Testis (tissue), 2 donors: ENCODE measurements at regions not wholly inside any gene's neighbourhood (a gene's known extent, or its start where the extent isn't known, plus 50 kb on each side); places are given as distances from the start of the nearest gene placed in this dataset.

Experiments used
- DNase-seq: peaks from one replicate; pipeline ENCODE4 v3.0.0-alpha.2; 2019
- H3K27ac ChIP-seq, 2 donors: fragments of 200-600 bp; sonication (generic); one replicate each; pipeline ENCODE4 v1.5.1; 2019
- H3K27me3 ChIP-seq: fragments of 200-600 bp; sonication (generic); one replicate; pipeline ENCODE4 v1.5.1; 2019
- H3K36me3 ChIP-seq: fragments of 200-600 bp; sonication (generic); one replicate; pipeline ENCODE4 v1.5.1; 2017; ENCODE audit warnings: low read depth; ENCODE audit errors: missing control alignments
- H3K4me1 ChIP-seq: fragments of 200-600 bp; sonication (generic); one replicate; pipeline ENCODE4 v1.5.1; 2019
- H3K4me3 ChIP-seq, 2 donors: fragments of 200-600 bp; sonication (generic); one replicate each; pipeline ENCODE4 v1.5.1; 2017 to 2019
- H3K9me3 ChIP-seq: fragments of 200-600 bp; sonication (generic); one replicate; pipeline ENCODE4 v1.5.1; 2017
- CTCF ChIP-seq, 3 experiments: fragments of 450-650 bp in 2 of 3; fragments of 200-600 bp in 1 of 3; sonication (generic) in 1 of 3; IDR thresholded peaks; one replicate each; pipeline ENCODE4 v1.5.1; 2016 to 2019; ENCODE audit warnings: antibody characterized with exemption in 3 of 3, mild to moderate bottlenecking in 2 of 3, moderate library complexity in 1 of 3
- POLR2A ChIP-seq: fragments of 450-650 bp; IDR thresholded peaks from one replicate; pipeline ENCODE4 v1.6.1; 2017; ENCODE audit warnings: antibody characterized with exemption, mild to moderate bottlenecking, moderate library complexity
- WGBS, 2 donors: methylation state at CpG; one replicate each; pipeline ENCODE4 v1.1.5; 2018; 5-methylcytosine and 5-hydroxymethylcytosine counted together
- intact Hi-C: fragments of 100-400 bp; cut with DNase I; formaldehyde crosslinking; loops from one replicate; pipeline ENCODE4 v1.15.1; 2023; ENCODE audit warnings: low total_unique reads

GRCh38 chr1:209316929-209317328 is 266.6 kb upstream of the CAMK1G start:
- no peak for DNase-seq
- Histone ChIP-seq H3K4me3 (no peak overlapping the region), H3K4me1 (no peaks in the 10 kb centered on the region), H3K9me3 (no peaks in the 10 kb centered on the region), H3K36me3 (no peaks in the 10 kb centered on the region), H3K27me3 (no peaks in the 10 kb centered on the region), H3K27ac (no peak overlapping the region)
- TF ChIP-seq CTCF (IDR thresholded peaks at IDR 0.05), result no peak
- intact Hi-C loops, result no loop called here

- DNase-seq, result no peak
- TF ChIP-seq CTCF (IDR thresholded peaks at IDR 0.05) (no peak), POLR2A (no peak)
Measured at GRCh38 chr1:209318181-209319056, 265.1 kb upstream of the CAMK1G start.

GRCh38 chr1:209319057-209319432 is 264.5 kb upstream of the CAMK1G start:
- H3K4me3 ChIP-seq, result no peak overlapping the region
- DNase-seq, result no peak
- H3K27me3 ChIP-seq, result no peaks in the 10 kb centered on the region
- no peaks in the 10 kb centered on the region for H3K36me3 ChIP-seq
- H3K4me1 ChIP-seq, result no peaks in the 10 kb centered on the region
- intact Hi-C loops, result no loop called here
- WGBS, 2 donors, result 85 to 93% methylated on average over 3 of the region's 3 CpGs
- TF ChIP-seq CTCF (IDR thresholded peaks at IDR 0.05), result no peak
- TF ChIP-seq POLR2A, result no peak
- H3K9me3 ChIP-seq, result no peaks in the 10 kb centered on the region
- no peak overlapping the region for H3K27ac ChIP-seq

More at GRCh38 chr1:209318181-209319056, 265.1 kb upstream of the CAMK1G start:
- H3K27ac ChIP-seq, result no peak overlapping the region
- H3K9me3 ChIP-seq, result no peaks in the 10 kb centered on the region
- WGBS, 2 donors, result 79 to 86% methylated on average over 7 of the region's 7 CpGs
- no peak overlapping the region for H3K4me3 ChIP-seq
- H3K27me3 ChIP-seq, result no peaks in the 10 kb centered on the region
- intact Hi-C loops, result no loop called here
- H3K36me3 ChIP-seq, result no peaks in the 10 kb centered on the region
- H3K4me1 ChIP-seq, result no peaks in the 10 kb centered on the region

GRCh38 chr1:209319549-209319948 is 264.0 kb upstream of the CAMK1G start:
- H3K4me1 ChIP-seq, result no peaks in the 10 kb centered on the region
- H3K4me3 ChIP-seq, result no peak overlapping the region
- no peaks in the 10 kb centered on the region for H3K27me3 ChIP-seq
- no peak overlapping the region for H3K27ac ChIP-seq
- intact Hi-C loops, result no loop called here
- 86 to 89% methylated on average over 3 of the region's 3 CpGs for WGBS, 2 donors
- H3K9me3 ChIP-seq, result no peaks in the 10 kb centered on the region
- TF ChIP-seq CTCF (IDR thresholded peaks at IDR 0.05) (no peak), POLR2A (no peak)
- no peak for DNase-seq
- H3K36me3 ChIP-seq, result no peaks in the 10 kb centered on the region

GRCh38 chr1:209323743-209324142 is 259.8 kb upstream of the CAMK1G start:
- TF ChIP-seq POLR2A, result no peak
- no peak for TF ChIP-seq CTCF (IDR thresholded peaks at IDR 0.05)
- Histone ChIP-seq H3K36me3 (no peaks in the 10 kb centered on the region), H3K9me3 (no peaks in the 10 kb centered on the region), H3K4me1 (no peaks in the 10 kb centered on the region), H3K4me3 (no peak overlapping the region), H3K27me3 (no peaks in the 10 kb centered on the region), H3K27ac (no peak overlapping the region)
- no peak for DNase-seq
- intact Hi-C loops, result no loop called here
- WGBS, 2 donors, result 83 to 88% methylated on average over 1 of the region's 1 CpG
